GM21360 (cell line): ENCODE measurements at regions not wholly inside any gene's neighbourhood (a gene's known extent, or its start where the extent isn't known, plus 50 kb on each side); places are given as distances from the start of the nearest gene placed in this dataset.

Experiments used
- ATAC-seq: cut with Tn5 transposase; IDR thresholded peaks from one replicate; pipeline ENCODE4 v1.9.1; 2021; ENCODE audit warnings: mild to moderate bottlenecking, moderate library complexity; ENCODE audit not compliant: unreplicated experiment

DNA sequence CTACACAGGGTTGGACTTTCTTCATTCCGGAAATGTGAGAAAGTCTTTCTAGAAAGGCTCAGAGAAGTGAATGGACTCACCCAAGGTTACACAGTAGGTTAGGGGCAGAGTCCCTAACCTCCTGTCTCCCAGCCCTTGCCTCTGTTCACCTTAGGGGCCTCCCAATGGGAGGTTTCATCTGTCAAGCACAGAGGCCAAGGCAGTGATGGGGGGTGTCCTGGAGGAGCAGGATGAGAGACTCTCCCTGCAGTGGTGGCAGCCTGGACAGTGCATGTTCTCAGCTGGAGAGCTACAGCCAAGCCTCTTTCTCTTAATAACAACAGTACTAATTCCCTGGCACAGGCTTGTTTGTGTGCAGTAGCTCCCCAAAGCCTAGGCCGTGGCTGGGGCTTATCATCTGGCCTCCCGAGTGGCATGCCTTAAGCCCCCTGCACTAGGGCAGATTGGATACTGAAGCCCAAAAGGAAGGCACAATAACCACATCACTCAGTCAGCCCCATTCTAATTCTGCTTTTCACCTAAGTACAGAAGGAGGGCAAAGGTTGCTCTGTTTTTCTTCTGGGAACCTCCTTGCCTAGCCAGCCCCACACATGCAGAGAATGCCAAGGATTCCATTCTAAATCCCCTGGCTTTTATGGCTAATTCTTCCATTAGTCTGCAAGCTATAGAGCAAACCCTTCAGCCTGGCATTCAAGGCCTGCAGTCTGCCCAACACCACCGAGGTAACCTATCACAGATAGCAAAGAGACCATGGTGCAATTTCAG lies 50.2 kb upstream of the XPA start:
- ATAC-seq = no peak

DNA sequence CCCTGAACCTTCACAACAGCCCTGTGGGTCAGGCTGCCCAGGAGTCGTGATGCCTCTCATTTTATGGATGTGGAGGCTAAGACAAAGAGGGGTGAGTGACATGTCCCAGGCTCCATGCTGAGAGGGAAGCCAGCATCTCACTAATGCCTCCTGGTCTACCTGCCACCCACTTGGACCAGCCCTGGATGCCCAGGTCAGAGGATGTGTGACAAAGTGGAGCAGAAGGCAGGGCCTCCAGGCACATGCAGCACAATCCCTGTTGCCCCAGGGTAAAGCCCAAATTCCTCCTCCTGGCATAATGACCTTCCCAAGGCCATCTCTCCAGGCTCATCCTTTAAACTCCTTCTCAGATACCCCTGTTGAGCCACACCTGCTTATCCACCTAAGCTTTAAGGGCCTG lies 51.4 kb upstream of the XPA start:
- ATAC-seq = no peak

DNA sequence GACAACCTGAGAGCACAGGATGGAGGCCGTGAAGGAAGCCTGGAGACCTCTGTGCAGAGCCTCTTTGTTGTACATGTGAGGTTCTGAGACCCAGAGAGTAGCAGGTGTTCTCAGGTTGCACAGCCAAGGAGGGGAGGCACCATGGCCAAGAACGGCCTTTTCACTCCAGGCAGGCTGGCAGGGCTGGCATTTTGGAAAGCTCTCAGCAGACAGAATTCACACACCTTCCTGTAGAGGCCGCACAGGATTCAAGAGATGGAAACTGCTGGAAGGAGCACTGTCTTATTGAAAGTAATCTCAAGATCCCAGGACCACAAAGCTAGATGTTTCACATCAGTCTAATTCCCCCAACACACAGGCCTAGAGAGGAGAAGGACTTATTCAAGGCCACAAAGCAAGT lies 52.8 kb upstream of the XPA start:
- ATAC-seq = no peak

DNA sequence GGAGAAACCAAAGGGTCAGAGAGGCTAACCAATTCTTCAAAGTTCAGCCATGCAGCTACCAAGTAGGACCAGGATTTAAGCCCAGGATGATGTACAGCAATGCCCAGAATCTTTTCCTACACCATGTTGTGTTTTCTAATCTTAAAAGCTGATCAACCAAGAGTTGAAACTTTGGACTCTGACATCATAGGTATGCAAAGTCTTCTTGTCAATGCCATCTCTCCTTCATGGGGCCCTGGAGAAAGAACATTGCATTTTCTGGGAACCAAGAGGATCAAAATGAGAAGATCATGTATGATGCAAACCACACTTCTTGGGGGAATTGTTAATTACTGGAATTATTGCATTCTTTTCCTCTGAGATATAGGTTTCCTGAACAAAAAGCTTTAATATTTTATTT lies 54.4 kb upstream of the XPA start:
- no peak for ATAC-seq

DNA sequence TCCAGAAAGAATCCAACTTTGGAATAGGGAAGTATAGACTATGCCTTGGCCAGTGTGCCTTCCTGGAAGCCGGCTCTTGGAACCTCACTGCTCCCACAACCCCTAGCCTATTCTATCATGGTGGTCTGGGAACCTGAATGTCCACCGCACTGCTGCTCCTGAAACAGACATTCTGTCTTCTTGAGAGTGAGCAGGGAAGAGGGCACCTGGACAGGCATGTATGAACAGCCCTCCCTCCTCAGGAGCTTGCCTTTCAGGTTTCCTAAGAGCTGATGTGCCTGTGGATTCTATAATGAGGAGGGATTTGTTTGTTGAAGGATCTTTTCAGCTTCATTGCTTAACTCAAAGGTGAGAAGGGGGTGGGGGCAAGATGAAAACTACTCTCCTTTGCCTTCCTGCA lies 55.1 kb upstream of the XPA start:
- ATAC-seq = no peak

DNA sequence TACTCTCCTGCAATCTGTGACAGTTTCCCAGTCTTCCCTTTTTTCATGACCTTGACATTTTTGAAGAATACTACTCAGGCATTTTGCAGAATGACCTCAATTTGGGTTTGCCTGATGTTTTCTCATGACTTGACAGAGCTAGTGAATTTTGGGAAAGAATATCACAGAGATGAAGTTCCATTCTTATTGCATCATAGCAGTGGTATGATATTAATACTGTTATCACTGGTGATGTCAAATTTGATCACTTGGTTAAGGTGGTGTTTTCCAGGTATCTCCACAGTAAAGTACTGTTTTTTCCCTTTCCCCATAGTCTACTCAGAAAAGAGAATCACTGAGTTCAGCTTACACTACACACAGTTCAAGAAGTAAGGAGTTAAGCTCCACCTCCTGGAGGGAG lies 56.2 kb upstream of the XPA start:
- no peak for ATAC-seq

DNA sequence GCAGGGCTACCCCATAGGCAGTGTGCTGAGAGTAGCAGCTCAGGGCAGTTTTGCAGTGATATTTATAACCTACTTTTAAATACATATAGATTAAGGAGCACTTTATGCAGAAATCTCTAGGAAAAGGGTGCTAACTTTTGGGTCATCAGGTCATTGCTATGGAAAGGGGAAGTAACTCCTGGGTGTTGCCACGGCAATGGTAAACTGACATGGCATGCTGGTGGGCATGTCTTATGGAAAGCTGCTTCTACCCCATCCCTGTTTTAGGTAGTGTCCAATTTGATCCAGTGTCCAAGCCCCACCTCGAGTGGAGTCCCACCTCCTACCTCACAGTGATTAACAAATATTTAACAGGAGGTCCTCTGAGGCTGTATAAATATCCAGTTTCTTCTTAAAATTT lies 56.8 kb upstream of the XPA start:
- no peak for ATAC-seq

DNA sequence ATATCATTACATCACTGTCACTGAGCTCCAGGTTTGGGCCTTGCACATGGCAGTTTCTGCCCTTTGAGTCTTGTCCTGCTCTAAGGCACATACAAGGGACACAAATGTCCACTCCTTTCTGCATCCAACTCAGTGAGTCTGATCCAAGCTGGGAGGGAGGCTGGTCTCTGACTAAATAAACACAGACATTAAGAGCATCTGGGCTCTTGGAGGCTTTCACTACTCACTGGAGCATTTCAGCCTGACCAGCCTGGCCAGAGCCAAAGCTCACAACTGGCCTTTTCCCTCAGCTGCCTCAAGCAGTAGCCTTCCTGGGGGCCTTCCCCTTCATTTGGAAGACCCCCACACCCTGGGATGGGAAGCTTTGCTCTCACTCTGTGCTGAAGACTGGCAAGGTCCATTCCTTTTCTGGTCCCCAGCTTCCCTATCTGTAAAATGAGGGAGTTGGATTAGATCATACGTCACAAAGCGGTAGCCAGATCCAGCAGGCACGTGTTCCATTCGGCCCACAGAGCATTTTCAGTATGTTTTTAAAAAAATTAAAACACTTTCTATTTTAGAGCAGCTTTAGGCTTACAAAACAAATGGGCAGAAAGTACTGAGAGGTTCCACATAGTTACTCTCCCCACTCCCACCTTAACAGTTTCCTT lies 58.6 kb upstream of the XPA start:
- ATAC-seq = no peak

DNA sequence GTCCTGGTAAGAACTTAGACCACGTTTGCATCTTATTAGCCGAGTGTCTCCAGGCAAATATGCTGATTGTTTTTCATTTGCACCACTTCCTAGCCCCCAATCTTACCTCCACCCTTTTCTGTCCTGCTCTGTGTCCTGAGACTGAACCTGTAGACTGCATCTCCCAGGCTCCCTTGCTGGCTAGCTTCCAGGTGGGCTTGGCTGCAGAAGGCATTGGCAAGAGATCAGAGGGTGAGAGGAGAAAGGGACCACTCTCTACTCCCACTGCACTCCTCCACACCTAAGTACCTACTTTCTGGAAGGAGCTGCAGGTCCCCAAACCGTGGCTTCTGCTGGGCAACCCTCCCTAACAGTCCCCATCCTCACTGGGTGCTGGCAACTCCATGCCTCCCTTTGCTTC lies 59.9 kb upstream of the XPA start:
- no peak for ATAC-seq

DNA sequence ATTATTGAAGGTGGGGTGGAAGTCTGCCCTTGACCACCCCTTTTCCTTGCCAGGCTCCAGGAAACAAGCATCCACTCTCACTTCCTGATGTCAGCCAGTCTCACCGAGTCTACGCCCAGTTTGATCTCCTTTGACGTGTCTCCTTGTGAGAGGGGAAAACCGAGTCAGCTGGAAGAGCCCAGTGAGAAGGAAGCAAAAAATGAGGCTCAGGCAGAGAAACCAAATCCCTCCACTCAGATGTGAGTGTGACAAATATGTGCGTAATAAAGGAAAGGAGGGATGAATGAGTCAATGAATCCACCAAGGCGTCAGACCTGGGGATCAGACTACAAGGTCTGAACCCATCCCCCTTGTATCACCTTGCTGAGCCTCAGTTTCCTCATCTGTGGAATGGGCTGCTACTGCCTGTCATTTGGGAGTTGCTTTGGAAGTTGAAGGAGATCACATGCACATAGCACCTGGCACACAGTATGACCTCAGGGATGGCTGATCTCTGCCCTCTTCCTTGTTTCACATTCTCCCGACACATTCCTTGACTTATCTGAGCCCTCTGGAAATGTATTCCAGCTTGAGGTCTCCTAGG lies 61.3 kb upstream of the XPA start:
- ATAC-seq = no peak

DNA sequence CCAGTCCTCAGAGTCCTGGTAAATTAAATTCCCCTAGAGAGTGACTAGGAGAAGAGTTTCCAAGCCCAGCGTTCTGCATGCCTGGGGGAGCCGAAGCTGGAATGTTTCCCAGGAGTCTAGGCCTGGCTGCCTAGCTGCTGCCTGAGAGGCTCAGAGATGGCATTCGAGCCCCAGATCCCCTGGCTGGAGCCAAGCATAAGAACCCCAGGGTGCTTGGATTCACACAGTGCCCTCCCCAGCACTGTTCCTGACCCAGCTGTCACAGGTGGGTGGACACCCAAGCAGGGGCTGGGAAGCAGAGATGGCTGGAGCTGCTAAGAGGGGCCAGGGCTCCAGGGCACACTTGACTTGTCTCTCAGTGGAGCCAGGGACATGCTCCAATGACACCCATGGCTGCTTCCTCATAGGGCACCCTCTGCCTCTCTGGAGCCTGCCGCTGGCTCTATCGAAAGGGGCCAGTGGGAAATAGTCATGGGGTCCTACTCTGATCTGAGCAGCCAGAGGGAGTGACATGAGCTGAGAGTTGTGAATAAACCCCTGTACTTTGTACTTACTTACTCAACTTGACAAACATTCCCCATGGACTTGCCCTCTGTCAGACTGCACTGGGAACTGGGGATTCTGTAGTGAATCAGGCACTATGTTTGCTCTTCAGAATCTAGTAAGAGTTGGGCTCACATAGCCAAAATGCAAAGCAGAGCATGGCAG lies 62.6 kb upstream of the XPA start:
- ATAC-seq = no peak

DNA sequence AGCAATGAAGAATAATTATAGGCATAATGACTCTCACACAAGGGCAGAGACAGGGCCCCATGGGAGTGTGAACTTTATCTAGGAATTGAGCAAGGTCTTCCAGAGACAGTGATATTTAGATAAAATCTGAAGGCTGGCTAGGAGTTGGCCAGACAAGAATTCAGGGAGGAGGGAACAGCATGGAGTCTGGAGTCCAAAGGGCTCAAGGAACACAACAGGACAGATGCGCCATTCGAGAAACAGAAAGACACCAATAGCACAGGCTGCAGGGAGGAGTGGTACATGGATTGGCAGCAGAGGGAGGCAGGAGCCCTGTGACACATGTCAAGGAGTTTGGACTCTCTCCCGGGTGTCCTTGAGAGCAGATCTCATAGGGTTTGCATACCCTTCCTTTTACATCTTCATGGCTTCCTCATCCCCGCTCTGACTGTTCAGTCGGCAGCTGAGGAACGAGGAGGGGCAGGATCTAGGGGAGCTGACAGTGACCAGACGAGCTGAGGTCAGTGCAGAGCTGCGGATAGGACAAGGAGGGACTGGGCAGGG lies 64.0 kb upstream of the XPA start:
- no peak for ATAC-seq

DNA sequence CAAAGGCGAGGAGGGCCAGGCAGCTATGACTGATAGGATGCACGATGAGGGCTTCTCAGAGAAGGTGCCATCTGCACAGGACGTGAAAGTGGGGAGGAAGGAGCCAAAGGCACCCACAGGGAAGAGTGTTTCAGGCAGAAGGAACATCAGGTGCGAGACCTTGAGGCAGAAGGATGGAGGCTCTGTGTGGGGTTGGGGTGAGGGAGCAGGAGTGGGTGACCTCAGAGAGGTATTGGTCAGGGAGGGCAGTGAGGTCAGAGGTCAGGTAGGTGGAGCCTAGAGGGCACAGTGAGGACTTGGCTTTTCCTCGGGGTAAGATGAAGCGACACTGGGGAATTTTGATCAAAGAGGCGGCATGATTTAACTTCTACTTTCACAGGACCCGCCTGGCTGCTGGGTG lies 64.7 kb upstream of the XPA start:
- ATAC-seq = no peak

DNA sequence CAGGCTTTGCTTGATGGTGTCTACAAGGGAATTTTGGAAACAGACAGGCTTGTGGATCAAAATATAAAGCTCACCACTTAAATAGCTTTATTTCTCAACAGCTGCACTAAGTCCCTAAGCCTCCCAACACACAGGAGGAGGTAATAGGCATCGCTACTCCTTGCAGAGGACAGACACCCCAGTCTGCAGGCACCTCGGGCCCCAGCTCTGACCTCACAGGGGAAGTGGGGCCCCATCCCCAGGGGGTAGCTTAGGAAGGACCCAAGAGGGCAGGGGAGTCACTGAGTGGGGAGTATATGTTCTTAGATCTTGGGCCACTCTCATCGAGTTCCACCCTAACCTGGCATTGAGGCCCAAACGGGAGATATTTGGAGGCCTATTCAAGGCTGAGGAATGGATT lies 66.7 kb upstream of the XPA start:
- no peak for ATAC-seq

DNA sequence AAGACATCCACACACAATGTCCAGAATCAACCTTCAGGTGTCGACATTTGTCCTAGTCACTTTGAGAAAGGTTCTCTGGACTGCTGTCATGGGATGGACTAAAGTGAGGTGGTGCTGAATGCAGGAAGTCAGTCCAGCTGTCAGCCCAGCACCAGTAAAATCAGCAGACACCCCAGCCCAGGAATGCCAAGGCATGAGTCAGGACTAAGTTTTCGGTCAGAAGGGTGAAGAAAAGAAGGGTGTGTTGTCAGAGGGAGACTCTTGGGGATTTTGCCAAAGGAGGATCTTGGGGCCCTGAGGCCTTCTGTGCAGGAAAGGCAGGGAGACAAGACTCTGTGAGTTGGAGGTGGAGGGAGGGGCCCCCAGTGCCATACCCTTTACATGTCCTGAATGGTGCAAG lies 69.0 kb upstream of the XPA start:
- ATAC-seq = no peak

DNA sequence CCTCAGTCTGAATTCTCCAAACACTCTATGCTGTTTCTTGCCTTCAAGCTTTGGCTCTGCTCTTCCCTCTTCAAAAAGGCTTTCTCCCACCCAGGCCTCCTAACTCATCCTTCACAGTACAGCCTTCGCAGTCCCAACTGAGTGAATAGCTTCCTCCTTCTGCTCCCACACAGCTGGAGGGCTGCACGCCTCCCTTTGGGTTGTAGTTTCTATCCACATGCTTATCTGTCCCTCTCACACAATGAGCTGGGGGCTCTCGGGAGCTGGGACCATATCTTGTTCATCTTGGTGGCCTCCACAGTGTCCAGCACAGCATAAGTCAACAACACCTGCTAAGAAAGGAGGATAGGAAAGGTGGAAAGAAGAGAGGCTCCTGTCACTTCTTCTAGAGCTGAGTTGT lies 69.5 kb upstream of the XPA start:
- ATAC-seq = no peak

DNA sequence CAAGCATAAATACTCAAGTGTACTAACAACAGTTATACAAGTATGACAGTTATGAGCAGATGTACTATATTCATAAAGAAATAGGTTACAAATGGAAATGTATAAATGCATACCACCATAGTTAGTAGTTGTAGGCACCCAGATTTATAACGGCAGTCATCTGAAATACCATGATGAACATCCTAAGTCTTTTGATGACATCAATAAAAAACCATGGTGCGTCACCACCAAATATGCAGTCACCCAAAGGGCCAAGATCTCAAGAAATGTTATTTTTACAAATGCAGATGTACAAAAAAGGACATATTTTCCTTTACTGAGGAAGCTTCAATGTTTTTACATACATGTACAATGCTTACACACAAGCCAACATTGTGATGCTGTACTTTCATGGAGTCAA lies 70.8 kb upstream of the XPA start:
- no peak for ATAC-seq

DNA sequence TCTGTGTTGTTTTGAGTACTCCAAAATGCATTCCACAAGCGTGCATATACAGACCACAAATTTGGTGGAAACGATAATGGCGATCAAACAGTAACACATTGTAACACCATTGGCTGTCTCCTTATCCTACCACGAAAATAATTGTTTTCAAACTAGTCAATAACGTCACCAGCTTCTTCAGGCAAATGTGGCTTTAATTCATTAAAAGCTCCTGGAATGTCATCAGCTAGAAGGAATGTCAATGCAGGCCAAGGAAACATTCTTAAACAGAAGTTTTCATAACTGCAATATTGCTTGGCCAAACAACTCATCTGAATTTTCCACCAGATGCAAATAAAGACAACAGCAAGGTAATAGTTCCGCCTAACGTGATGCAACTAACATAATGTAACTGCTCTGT lies 71.6 kb upstream of the XPA start:
- ATAC-seq = no peak

DNA sequence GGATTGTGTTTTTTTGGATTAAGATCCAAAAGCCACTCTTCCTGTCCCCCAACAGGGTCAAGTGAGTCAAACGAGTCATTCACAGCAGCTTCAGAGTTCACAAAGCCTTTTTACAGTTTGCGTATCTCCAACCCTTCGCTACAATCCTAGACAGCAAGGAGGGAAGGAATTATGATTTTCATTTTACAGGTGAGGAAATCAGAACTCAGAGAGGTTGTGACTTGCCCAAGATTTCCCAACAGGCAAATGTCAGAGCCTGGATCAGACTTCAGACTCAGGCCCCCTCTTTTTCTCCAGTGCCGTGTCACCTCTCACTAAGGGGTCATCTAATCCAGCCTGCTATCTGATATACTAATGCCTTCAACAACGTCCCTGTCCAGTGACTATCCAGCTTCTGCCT lies 72.1 kb upstream of the XPA start:
- no peak for ATAC-seq

DNA sequence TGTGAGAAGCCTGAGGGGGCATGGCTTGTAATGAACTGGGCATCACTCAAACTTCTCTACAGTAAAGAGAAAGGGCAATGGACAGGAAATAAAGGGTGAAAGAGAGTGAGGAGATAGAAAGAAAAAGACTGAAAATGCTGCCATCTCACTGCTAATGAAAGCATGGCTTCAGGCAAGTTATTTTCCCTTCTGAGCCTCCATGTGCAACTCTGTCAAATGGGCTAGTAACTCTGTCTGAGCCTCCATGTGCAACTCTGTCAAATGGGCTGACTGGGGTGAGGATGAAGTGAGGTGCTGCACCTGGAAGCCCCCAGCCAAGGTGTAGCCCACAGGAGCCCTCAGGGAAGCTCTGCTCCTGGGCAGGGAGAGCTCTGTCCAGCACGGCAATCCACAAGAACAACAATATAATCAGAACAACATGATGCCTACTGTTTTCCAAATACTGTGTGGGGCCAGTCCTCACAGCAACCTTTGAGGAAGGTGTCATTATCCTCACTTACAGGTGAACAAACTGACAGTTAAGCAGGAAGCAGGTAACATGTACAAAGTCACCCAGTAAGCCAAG lies 73.8 kb upstream of the XPA start:
- ATAC-seq = no peak

DNA sequence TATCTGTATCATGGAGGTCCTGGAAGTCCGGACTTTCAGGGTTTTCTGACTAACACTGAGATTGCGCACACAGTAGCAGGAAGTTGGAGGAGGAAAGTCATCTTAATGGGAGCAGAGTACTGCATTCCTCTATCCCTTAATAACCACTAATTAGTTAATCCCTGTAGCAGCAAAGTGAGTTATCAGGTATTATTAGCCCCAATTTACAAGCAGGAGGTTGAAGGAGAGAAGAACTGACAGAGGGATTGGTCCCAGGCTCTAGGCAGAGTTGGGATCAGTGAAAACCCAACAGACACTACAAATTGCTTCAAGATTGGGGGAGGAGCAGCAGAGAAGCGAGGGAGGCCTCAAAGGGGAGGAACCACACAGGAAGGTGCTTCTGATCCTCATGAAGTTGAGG lies 74.5 kb upstream of the XPA start:
- no peak for ATAC-seq
